ENCODE measurements at regions not wholly inside any gene's neighbourhood (a gene's known extent, or its start where the extent isn't known, plus 50 kb on each side); places are given as distances from the start of the nearest gene placed in this dataset.

DNA sequence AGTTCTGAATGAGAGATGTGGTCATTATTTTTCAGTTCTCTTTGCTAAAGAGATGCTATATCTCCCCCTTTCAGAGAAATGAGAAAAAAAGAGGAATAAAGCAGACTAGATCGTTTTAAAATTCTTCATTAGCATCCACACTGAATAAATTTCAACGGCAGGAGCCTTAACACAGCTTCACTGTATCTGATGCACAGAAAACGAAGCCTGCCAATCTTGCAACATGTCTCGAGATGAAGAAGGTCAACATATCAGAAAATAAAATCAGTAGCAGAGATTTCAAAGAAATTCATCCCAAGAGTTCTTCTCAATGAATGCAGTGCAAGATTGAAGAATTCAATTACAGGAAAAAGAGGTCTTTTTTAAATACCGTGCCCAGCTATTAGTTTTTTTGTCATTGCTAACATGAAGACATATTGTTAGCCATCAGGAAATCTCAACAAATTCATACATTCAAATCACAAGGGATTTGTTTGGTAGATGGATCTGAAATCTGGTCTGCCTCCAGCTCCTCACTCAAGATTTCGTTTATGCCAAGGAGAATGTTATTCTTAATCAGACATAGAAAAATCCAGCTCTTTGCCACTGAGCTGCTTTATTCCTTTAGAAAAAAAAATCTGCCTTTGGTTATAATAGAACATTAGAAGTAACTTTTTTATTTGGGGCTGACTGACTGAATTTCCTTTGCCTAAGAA, 76.4 kb upstream of the DAB1 start:
- no peak overlapping the region for H3K4me3 ChIP-seq (ENCODE audit: low read depth, low read length)
- no peak for TF ChIP-seq CTCF (IDR thresholded peaks at IDR 0.05; ENCODE audit: borderline replicate concordance, insufficient read depth, low read depth, low read length)

GRCh38 chr1:57494530-57495079, 70.7 kb upstream of the DAB1 start:
- no peak overlapping the region for H3K4me3 ChIP-seq (ENCODE audit: low read depth, low read length)
- TF ChIP-seq CTCF (IDR thresholded peaks at IDR 0.05; ENCODE audit: borderline replicate concordance, insufficient read depth, low read depth, low read length) = no peak

GRCh38 chr1:57492586-57493226, 68.8 kb upstream of the DAB1 start:
- no peak for TF ChIP-seq CTCF (IDR thresholded peaks at IDR 0.05; ENCODE audit: borderline replicate concordance, insufficient read depth, low read depth, low read length)
- no peak overlapping the region for H3K4me3 ChIP-seq (ENCODE audit: low read depth, low read length)

GRCh38 chr1:57489358-57490036, 65.6 kb upstream of the DAB1 start:
- no peak overlapping the region for H3K4me3 ChIP-seq (ENCODE audit: low read depth, low read length)
- no peak for TF ChIP-seq CTCF (IDR thresholded peaks at IDR 0.05; ENCODE audit: borderline replicate concordance, insufficient read depth, low read depth, low read length)

DNA sequence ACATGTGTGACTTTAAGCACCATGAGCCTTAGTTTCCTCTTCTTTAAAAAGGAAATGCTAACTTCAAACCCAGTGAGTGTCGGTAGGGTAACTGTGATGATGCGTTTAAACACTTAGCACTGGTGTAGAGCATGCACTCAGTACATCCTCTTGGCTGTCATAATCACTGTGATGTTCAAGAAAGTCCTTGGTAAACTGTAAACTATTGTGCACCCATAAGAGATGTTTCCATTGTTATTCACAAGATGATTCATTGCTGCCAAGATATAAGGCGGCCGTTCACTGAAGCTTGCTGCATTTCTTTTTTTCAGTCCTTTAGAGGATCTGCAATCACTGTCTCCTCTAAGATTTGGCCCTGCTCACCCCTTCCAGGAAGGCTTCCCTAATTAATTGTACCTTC, 61.8 kb upstream of the DAB1 start:
- TF ChIP-seq CTCF (IDR thresholded peaks at IDR 0.05; ENCODE audit: borderline replicate concordance, insufficient read depth, low read depth, low read length) = no peak
- no peak overlapping the region for H3K4me3 ChIP-seq (ENCODE audit: low read depth, low read length)

- no peak overlapping the region for H3K4me3 ChIP-seq (ENCODE audit: low read depth, low read length)
- no peak for TF ChIP-seq CTCF (IDR thresholded peaks at IDR 0.05; ENCODE audit: borderline replicate concordance, insufficient read depth, low read depth, low read length)
Measured at GRCh38 chr1:57483954-57484353, 60.1 kb upstream of the DAB1 start.
